ENCODE measurements at regions not wholly inside any gene's neighbourhood (a gene's known extent, or its start where the extent isn't known, plus 50 kb on each side); places are given as distances from the start of the nearest gene placed in this dataset.

DNA sequence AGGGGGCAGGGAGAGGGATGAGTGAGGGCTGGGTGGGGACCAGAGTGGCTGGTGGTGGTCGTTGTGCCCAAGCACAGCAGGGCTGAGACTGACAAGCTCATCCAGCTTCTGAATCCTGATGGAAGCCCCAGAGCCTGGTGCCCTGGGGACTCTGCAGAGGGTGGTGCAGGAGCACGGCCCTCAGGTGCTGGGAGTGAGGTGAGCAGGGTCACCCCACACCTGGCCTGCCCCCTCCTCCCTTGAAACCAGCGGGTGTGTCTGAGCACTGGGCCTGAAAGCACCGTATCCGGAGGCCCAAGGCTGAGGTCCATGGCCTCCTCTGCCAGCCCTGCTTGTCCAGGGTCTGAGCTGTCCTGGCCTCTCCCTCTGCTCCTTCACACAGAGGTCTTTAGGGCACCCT lies 218.2 kb downstream of the ZNF248 start:
- H3K27ac ChIP-seq = no peak overlapping the region
- no peak overlapping the region for H3K4me3 ChIP-seq
- DNase-seq (ENCODE audit: low spot score) = no peak
- TF ChIP-seq, protein P1, sequence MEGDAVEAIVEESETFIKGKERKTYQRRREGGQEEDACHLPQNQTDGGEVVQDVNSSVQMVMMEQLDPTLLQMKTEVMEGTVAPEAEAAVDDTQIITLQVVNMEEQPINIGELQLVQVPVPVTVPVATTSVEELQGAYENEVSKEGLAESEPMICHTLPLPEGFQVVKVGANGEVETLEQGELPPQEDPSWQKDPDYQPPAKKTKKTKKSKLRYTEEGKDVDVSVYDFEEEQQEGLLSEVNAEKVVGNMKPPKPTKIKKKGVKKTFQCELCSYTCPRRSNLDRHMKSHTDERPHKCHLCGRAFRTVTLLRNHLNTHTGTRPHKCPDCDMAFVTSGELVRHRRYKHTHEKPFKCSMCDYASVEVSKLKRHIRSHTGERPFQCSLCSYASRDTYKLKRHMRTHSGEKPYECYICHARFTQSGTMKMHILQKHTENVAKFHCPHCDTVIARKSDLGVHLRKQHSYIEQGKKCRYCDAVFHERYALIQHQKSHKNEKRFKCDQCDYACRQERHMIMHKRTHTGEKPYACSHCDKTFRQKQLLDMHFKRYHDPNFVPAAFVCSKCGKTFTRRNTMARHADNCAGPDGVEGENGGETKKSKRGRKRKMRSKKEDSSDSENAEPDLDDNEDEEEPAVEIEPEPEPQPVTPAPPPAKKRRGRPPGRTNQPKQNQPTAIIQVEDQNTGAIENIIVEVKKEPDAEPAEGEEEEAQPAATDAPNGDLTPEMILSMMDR (IDR thresholded peaks at IDR 0.05) = no peak

DNA sequence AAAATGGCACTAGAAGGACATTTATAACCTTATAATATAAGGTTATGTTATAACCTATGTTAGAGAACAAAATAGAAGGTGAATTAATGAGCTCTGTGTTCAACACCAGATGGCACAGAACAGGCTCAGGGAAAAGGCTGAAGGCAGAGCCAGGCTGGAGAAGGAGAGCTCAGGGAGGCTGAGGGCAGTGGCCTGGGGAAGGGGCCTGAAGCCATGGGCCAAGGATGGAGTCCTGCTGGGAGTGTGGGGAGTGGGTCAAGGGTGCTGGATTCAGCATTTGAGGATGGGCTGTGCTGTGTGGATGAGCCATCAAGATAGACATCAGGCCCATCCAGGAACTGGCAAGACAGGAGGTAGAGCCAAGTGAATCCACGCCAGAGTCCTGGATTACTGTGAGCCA lies 218.8 kb downstream of the ZNF248 start:
- no peak for DNase-seq (ENCODE audit: low spot score)
- Histone ChIP-seq H3K27ac (no peak overlapping the region), H3K4me3 (no peak overlapping the region)
- TF ChIP-seq, protein P1 (IDR thresholded peaks at IDR 0.05) = no peak

DNA sequence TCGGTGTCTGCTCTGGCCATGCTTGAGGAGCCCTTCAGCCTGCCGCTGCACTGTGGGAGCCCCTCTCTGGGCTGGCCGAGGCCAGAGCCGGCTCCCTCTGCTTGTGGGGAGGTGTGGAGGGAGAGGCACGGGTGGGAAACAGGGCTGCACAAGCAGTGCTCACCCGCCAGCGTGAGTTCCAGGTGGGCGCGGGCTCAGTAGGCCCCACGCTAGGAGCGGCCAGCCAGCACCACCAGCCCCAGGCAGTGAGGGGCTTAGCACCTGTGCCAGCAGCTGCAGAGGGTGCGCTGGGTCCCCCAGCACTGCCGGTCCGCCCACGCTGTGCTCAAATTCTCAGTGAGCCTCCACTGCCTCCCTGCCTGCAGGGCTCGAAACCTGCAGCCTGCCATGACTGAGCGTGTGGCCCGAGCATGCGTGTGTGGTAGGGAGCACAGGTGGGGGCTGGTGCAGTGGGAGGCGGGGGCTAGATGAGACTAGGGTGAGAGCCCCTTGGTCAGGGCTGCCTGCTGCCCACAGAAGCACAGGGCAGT lies 223.0 kb downstream of the ZNF248 start:
- DNase-seq (ENCODE audit: low spot score) = no peak
- Histone ChIP-seq H3K27ac (no peak overlapping the region), H3K4me3 (no peak overlapping the region)
- TF ChIP-seq, protein P1 (IDR thresholded peaks at IDR 0.05) = no peak

DNA sequence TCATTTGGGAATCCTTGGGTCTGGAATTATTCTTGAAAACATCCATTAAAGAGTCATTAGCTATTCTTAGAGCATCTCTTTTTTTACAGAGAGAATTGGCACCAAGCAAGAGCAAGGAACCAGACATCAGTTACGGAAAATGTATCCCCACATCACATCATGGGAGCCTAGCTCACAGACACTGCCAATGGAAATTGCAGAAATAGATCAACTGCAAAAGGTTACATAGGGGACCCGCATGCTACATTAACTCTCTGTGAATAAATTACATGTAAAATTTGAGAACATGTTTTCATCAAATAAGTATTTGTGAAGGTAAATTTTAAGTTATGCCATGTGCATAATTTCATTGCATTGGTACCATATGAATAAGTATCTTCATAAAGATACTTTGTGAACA lies 224.8 kb downstream of the ZNF248 start:
- Histone ChIP-seq H3K4me3 (no peak overlapping the region), H3K27ac (no peak overlapping the region)
- TF ChIP-seq, protein P1 (IDR thresholded peaks at IDR 0.05) = no peak
- DNase-seq (ENCODE audit: low spot score) = no peak

DNA sequence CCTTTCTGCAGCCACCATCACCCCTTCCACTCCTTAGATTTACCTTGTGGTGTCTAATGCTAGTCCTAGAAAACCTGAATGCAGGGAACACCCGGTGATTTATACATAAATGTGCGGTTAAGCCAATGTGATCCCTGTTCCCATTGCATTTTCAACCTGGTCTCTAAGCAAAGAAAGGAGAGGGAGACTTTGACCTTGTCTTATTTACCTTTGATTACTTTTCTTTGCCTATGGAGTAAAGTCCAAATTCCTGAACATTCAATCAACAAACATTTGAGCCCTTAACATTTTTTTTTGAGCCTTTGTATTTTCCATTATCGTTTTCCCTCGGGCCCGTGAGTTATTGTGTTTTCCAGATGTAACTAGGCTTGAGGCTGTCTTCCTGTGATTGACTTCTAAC lies 233.9 kb downstream of the ZNF248 start:
- no peak overlapping the region for H3K4me3 ChIP-seq
- H3K27ac ChIP-seq = no peak overlapping the region
- TF ChIP-seq, protein P1 (IDR thresholded peaks at IDR 0.05) = no peak
- no peak for DNase-seq (ENCODE audit: low spot score)

DNA sequence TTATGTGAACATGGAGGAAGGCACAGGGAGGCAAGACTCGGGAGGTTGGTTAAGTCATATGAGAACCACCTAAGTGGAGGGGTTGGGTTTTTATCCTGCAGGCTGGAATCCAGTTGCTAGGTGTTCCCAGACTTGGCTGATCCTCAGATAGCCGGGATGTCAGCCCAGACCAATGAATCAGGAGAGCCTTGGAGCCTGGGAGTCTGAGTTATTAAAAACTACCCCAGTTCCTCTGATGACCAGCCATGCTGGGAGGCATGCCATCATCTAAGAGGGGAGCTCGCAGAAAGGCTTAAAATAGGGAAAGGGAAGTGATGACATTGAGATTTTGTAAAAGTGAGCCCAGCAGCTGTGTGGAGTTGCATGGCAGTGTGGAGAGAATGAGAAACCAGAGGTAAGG lies 238.1 kb downstream of the ZNF248 start:
- Histone ChIP-seq H3K27ac (no peak overlapping the region), H3K4me3 (no peak overlapping the region)
- TF ChIP-seq, protein P1 (IDR thresholded peaks at IDR 0.05) = no peak
- no peak for DNase-seq (ENCODE audit: low spot score)

DNA sequence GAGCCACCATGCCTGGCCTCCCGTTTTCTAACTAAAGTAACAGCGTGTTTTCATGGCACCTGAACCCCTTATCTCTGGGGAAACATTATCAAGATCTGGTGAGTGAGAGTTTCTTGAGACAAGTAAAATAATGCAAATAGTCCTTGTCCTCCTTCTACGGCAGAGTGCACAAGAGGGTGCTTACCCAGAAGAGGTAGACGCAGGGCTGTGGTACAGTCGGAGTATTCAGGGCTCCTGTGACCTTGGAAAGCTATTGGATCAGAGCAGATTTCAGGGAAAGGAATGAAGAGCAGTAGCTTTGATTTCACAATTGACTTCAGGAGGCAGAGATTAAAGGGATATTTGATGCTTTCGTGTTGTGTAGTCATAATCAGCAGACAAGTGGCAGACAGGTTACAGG lies 269.1 kb downstream of the ZNF248 start:
- TF ChIP-seq, protein P1 (IDR thresholded peaks at IDR 0.05) = no peak
- Histone ChIP-seq H3K27ac (no peak overlapping the region), H3K4me3 (no peak overlapping the region)
- no peak for DNase-seq (ENCODE audit: low spot score)

All from coronary artery (tissue), 2 donors.